ENCODE measurements at regions not wholly inside any gene's neighbourhood (a gene's known extent, or its start where the extent isn't known, plus 50 kb on each side); places are given as distances from the start of the nearest gene placed in this dataset.
"Not testable (repeated sequence)": the region's sequence is repeated elsewhere in the genome, so short reads cannot be mapped to it uniquely, and the experiment has no call there.

DNA sequence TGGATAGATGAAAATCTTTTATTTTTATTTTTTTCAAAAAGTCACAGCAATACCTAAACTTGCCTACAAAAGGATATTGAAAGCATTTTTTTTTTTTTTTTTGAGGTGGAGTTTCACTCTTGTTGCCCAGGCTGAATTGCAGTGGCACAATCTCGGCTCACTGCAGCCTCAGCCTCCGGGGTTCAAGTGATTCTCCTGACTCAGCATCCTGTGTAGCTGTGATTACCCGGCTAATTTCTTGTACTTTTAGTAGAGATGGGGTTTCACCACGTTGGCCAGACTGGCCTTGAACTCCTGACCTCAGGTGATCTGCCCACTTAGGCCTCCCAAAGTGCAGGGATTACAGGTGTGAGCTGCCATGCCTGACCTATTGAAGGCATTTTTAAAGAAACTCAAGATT is 69.1 kb upstream of the DGKB start:
- DNase-seq (ENCODE audit: low read depth): not testable (repeated sequence)

DNA sequence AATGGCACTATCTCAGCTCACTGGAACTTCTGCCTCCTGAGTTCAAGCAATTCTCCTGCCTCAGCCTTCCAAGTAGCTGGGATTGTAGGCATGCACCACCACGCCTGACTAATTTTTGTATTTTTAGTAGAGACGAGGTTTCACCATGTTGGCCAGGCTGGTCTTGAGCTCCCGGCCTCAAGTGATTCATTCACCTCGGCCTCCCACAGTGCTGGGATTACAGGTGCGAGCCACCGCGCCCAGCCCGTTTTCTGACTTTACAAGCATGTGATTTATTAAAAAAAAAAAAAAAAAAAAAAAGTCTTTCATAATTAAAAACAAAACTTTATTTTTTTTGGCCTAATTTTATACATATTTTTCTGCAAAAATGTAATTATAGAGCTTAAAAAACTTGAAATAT is 64.8 kb upstream of the DGKB start:
- not testable (repeated sequence) for DNase-seq (ENCODE audit: low read depth)

DNA sequence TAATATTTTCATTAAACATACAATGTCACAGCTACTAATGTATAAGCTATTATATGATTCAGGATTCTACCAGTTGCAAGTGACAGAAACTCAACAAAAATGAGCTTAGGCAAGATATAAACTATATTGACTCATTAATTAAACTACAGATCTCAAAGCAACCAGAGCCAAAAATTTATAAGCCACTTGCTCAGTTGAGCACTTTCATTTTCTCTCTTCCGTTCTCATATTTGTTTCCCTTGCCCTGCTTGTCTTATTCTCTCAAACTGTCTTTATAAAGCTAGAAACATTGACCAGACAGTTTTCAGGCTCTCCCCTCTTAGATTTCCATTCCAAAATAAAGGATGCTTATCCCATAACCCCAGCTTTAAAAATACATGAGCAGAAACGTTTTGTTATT is 60.2 kb upstream of the DGKB start:
- DNase-seq (ENCODE audit: low read depth): no peak

DNA sequence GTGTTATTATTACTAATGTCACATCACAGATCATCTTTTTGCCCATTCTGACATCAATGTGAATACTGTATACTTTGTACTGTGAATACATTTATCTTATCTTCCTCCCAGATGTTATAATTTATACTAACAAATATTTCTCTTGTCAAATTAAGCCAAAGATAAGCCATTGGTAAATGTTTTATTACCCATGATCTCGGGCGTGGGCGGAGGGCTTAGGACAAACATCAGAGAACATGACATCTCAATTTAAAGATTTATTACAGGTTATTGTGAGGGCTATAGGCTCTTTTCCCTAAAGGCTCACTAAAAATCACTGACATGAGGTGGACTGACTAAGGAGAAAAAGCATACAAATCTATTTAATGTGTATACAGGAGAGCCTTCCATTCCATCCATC is 58.2 kb upstream of the DGKB start:
- DNase-seq (ENCODE audit: low read depth): no peak

DNA sequence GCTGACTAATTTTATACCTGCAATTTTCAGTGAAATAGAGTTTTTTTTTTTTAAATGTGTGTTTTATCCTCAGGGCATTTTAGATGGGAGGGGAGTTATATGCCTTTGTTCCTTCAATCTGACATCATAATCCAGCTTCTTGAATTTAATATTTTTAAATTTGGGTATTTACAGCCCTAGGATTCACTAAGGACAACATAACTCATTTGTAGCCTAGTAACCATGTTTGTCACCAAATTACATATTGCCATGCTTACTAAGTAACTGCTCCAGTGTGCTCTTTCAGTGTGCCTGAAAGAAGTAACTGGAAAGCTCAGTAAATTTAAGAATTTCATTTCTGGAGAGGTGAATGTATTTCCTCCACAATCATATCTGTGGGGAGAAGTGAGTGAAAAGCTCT is 56.8 kb upstream of the DGKB start:
- DNase-seq (ENCODE audit: low read depth): no peak

DNA sequence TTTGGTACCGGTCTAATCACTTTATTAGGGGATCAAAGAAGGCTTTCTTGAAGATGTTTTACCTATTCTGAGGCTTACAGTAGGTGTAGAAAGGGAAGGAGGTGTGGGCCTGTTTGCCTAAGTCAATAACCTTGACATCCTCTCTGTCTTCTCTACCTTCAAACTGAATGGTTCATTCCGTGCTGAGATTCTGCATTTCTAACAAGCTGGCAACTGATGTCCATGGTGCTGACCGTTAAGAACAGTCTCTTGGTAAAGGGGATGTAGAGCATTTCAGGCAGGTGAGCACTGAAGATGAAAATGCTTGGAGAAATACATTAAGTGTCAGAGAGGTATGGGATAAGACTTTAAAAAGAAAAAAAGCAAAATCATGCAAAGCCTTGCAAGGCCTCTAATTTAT is 51.5 kb upstream of the DGKB start:
- DNase-seq (ENCODE audit: low read depth): no peak

Measured in GM04504 (cell line).